ENCODE measurements at regions not wholly inside any gene's neighbourhood (a gene's known extent, or its start where the extent isn't known, plus 50 kb on each side); places are given as distances from the start of the nearest gene placed in this dataset.

DNA sequence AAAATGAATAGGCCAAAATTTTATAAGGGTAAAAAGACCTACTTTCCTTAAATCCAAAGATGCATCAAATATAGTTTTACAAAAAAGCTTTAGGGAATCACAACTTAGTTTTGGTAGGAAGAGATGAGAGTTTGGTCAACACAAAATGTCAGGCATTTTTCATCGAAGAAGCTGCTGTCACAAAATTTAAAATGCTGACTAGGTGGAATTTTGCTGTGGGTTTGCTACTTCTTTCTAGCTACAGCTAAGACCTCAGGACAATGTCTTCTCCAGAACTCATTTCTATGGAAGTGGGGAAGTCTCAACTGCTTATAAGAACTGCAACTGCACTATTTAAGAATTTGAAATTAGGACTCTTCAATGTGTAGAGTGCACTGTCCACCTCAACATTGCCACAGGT lies 351.1 kb downstream of the HAO1 start:
- no peaks in the 10 kb centered on the region for H3K36me3 ChIP-seq
- DNase-seq, result no peak
- no peak overlapping the region for H3K4me3 ChIP-seq
- intact Hi-C loops (cut with DNase I), result no loop called here
- no peaks in the 10 kb centered on the region for H3K27me3 ChIP-seq
- H3K9me3 ChIP-seq, result no peaks in the 10 kb centered on the region
- no peaks in the 10 kb centered on the region for H3K4me1 ChIP-seq
- 46 to 92% methylated on average over 1 of the region's 1 CpG for WGBS, 2 donors
- TF ChIP-seq, protein P1, sequence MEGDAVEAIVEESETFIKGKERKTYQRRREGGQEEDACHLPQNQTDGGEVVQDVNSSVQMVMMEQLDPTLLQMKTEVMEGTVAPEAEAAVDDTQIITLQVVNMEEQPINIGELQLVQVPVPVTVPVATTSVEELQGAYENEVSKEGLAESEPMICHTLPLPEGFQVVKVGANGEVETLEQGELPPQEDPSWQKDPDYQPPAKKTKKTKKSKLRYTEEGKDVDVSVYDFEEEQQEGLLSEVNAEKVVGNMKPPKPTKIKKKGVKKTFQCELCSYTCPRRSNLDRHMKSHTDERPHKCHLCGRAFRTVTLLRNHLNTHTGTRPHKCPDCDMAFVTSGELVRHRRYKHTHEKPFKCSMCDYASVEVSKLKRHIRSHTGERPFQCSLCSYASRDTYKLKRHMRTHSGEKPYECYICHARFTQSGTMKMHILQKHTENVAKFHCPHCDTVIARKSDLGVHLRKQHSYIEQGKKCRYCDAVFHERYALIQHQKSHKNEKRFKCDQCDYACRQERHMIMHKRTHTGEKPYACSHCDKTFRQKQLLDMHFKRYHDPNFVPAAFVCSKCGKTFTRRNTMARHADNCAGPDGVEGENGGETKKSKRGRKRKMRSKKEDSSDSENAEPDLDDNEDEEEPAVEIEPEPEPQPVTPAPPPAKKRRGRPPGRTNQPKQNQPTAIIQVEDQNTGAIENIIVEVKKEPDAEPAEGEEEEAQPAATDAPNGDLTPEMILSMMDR (IDR thresholded peaks at IDR 0.05), result no peak
- no peak for TF ChIP-seq POLR2A (IDR thresholded peaks at IDR 0.05)
- no peak for TF ChIP-seq EP300 (IDR thresholded peaks at IDR 0.05)
- TF ChIP-seq POLR2AphosphoS5 (IDR thresholded peaks at IDR 0.05), result no peak
- H3K27ac ChIP-seq, result no peak overlapping the region

DNA sequence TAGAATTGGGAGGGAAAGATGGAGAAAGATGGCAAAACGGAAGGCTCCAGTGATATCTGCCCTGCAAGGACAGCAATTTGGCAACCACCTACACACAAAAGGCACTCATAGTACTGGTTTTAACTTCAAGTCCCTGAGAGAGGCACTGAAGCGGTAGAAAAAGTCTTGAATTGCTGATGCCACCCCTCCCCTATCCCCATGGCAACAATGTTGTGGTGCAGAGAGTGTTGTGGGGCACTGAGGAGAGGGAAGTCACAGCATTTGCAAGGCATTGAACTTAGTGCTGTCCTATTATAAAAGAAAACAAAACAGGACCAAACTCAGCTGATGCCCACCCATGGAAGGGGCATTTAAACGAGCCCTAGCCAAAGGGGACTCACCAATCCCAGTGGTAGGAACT lies 343.7 kb downstream of the HAO1 start:
- Histone ChIP-seq H3K36me3 (no peaks in the 10 kb centered on the region), H3K4me1 (no peaks in the 10 kb centered on the region), H3K9me3 (no peaks in the 10 kb centered on the region), H3K27ac (no peak overlapping the region), H3K27me3 (no peaks in the 10 kb centered on the region), H3K4me3 (no peak overlapping the region)
- TF ChIP-seq POLR2AphosphoS5 (IDR thresholded peaks at IDR 0.05) (no peak), POLR2A (IDR thresholded peaks at IDR 0.05) (no peak), EP300 (IDR thresholded peaks at IDR 0.05) (no peak)
- TF ChIP-seq, protein P1 (IDR thresholded peaks at IDR 0.05), result no peak
- DNase-seq, result no peak
- 60 to 75% methylated on average over 3 of the region's 3 CpGs for WGBS, 2 donors
- intact Hi-C loops (cut with DNase I), result no loop called here

GRCh38 chr20:7601431-7601830 lies 338.8 kb downstream of the HAO1 start:
- Histone ChIP-seq H3K27ac (no peak overlapping the region), H3K9me3 (no peaks in the 10 kb centered on the region), H3K4me1 (no peaks in the 10 kb centered on the region), H3K27me3 (no peaks in the 10 kb centered on the region), H3K36me3 (no peaks in the 10 kb centered on the region), H3K4me3 (no peak overlapping the region)
- intact Hi-C loops (cut with DNase I), result no loop called here
- DNase-seq, result no peak
- no peak for TF ChIP-seq EP300 (IDR thresholded peaks at IDR 0.05)
- TF ChIP-seq, protein P1 (IDR thresholded peaks at IDR 0.05), result no peak
- no peak for TF ChIP-seq POLR2AphosphoS5 (IDR thresholded peaks at IDR 0.05)
- 49 to 67% methylated on average over 1 of the region's 1 CpG for WGBS, 2 donors

GRCh38 chr20:7606941-7607340 lies 333.3 kb downstream of the HAO1 start:
- intact Hi-C loops (cut with DNase I), result no loop called here
- no peak overlapping the region for H3K27ac ChIP-seq
- H3K4me3 ChIP-seq, result no peak overlapping the region
- H3K36me3 ChIP-seq, result no peaks in the 10 kb centered on the region
- no peaks in the 10 kb centered on the region for H3K4me1 ChIP-seq
- WGBS, 2 donors, result 81 to 87% methylated on average over 3 of the region's 3 CpGs
- DNase-seq, result no peak
- TF ChIP-seq POLR2A (IDR thresholded peaks at IDR 0.05) (no peak), POLR2AphosphoS5 (IDR thresholded peaks at IDR 0.05) (no peak), EP300 (IDR thresholded peaks at IDR 0.05) (no peak)
- TF ChIP-seq, protein P1 (IDR thresholded peaks at IDR 0.05), result no peak
- H3K9me3 ChIP-seq, result no peaks in the 10 kb centered on the region
- no peaks in the 10 kb centered on the region for H3K27me3 ChIP-seq

GRCh38 chr20:7608250-7608649 lies 332.0 kb downstream of the HAO1 start:
- Histone ChIP-seq H3K27me3 (no peaks in the 10 kb centered on the region), H3K27ac (no peak overlapping the region), H3K4me3 (no peak overlapping the region), H3K36me3 (no peaks in the 10 kb centered on the region), H3K4me1 (no peaks in the 10 kb centered on the region), H3K9me3 (no peaks in the 10 kb centered on the region)
- 3 to 11% methylated on average over 2 of the region's 2 CpGs for WGBS, 2 donors
- no peak for DNase-seq
- intact Hi-C loops (cut with DNase I), result no loop called here
- TF ChIP-seq POLR2A (IDR thresholded peaks at IDR 0.05) (no peak), POLR2AphosphoS5 (IDR thresholded peaks at IDR 0.05) (no peak), EP300 (IDR thresholded peaks at IDR 0.05) (no peak)
- TF ChIP-seq, protein P1 (IDR thresholded peaks at IDR 0.05), result no peak

All from sigmoid colon (tissue), 6 donors.